Hippocampal formation (tissue), 2 donors: ENCODE measurements at regions not wholly inside any gene's neighbourhood (a gene's known extent, or its start where the extent isn't known, plus 50 kb on each side); places are given as distances from the start of the nearest gene placed in this dataset.

ENCODE experiments used
- DNase-seq, 2 donors: peaks; one replicate each; lab custom pipeline; 2025; lab: John Stamatoyannopoulos, UW

DNA sequence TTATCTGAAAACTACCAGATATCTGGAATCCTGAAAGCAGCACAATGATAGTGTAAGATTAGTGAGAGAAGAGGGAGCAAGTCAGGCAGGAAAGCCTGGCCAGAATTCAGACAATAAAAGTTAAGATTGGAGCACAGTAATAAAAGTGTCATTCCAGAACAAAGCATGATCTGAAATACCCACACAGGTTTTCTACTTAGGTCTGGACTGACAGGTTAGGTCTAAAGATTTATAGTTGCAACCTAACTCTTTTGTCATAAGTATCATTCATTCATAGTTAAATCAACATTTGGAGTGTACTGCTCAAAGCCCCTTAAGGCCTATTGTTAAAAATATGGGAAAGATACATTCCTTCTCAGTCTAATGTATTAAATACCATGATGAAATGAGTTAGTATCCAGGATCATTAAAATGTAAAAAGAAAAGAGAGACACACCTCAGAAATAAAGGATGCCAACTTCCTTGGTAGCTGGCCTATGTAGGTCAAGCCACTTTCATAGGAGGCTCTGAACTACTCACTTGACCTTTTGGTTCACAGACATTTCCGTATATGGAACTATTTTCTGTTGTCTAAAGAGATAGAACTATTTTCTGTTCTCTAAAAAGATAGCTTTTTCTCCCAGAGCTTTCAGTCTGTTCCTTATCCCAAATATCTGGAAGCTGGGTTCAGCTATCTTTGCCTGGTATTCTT lies 105.2 kb downstream of the FAS start:
- DNase-seq: no peak

DNA sequence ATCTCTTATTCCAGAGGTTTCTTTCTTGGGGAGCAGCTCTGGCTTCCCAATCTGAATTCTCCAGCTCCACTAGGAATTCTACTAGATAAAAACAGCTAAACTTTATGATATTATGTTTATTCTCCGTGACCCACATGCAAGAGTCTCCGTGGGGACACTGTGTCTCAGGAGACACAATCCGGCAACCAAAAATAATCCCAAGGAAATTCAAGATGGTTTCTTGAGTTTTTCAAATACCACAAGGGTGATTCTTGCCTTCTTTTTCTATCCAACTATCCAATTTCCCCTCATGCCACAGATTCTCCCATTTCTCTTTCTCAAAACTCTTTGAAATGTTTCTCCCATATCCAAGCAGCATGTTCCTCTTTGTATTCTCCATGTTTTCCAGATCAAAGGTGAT lies 103.1 kb downstream of the FAS start:
- no peak for DNase-seq

DNA sequence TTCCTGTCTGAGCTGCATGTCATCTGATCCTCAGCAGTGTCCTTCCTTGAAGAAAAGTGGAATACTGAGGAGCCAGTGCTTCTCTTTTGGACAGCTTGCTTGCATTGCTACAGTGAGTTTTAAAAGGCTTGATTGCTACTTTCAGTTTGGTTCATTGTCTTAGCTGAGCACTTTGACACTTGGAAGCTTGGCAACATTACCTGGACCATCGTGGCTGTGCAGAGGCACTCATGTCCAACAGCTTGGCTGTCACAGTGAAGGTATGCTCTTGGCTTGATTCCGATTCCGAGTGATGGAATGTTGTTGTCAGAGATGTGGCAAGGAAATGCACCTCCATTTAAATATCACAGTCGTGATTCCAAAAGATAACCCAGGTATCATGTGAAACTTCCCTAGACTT lies 102.4 kb downstream of the FAS start:
- no peak for DNase-seq

DNA sequence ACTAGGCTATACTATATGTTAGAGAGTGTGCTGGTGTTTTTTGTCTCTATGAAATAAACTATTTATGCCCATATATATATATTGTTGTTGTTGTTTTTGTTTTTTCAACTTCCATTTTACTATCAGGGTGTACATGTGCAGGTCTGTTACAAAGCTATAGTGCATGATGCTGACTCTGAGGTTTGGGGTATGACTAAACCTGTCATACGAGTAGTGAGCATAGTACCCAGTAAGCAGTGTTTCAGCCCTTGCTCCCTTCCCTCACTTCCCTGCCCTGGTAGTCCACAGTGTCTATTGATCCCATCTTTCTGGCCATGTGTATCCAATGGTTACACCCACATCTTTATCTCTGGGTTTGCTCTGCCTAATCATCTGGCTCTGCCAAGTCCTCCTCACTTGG lies 101.8 kb downstream of the FAS start:
- DNase-seq: no peak

DNA sequence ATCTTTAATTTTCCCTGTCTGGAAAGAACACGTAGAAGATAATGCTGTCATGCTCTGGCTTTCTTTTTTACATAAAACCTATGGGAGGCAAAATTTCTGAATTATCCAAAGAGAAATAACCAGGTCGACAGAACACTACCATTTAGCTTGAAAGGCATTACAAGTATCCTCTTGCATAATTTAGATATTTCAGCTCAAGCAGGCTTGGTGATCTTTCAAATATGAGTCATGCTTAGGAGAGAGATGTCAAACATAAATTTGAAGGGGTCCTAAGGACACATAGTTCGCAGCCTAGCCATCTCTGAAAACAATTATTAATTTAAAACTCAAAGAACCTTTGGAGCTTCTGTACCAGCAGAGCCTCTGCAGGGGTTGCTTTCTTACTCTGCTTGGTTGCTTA lies 100.9 kb downstream of the FAS start:
- DNase-seq: no peak

DNA sequence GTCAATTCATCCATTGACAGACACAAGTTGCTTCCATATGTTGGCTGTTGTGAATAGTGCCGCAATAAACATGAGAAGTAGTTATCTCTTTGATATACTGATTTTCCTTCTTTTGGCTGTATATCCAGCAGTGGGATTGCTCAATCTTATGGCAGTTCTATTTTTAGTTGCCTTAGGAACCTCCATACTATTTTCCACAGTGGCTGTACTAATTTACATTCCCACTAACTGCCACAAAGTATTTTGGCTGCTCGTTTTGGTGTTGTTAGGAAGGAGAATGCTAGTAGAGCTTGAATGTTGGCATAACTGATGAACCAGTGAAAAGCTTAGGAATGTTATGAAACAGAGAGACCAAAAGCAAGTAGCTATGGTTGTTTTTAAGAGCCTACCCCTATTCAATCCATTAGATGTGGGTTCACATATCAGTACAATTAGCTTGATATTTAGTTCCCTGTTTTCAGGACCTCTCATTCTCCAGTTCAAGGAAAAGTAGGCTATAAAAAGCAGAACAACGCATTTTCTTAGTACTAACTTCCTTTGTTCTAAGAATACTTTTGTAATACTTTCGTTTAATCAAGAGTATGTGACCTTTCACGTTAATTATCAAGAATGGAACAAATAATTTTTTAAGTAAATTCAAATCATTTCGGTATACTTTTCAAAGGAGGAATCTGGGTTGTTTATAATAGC lies 100.3 kb downstream of the FAS start:
- DNase-seq: no peak

DNA sequence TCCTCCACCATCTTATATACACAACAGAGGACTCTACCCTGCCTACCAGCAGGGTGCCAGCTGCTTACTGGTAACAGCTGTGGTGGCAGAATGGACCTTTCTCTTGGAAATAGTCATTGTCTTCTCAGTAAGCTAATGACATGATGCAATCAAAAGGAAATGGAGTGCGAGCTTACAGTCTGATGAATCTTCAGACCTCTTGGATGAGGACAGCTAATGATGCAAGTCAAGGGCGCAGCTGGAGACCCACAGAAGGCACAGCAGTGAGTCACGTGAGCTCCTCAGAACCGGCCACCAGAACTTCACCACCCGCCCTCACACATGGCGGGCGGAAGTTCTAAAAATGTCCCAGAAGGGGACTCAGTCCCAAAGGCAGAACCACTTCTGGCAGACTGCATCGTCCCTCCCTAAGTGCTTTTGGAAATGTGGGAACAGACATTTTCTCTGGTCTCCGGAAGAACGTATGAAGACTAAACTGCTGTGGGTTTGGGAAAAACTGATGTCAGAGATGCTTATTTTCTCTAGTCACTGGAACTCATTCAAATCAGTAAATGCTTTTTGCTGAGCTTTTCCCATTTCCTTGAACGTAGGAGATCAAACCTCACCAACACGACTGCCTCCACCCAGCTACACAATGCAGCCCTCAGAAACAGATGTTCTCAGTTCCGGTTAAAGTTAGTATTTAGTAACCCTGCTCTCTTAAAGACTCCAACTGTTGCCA lies 96.4 kb downstream of the FAS start:
- no peak for DNase-seq

DNA sequence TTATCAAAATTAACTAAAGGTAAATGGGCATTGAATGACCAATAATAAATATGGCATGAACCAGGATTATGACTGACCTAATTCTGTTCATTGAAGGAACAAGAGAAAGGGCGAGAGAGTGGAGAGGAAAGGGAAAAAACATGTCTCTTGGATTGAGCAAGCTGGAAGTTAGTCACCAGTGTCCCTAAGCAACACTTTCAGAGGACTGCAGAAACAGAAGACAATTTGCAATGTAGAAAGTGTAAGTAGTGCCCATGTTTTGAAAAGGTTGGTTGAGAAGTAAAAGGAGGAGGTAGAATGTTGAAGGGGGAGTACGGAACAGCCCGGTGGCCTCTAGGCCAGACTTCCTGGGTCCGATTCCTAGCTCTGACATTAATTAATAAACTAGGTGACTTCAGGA lies 94.6 kb downstream of the FAS start:
- DNase-seq: no peak

DNA sequence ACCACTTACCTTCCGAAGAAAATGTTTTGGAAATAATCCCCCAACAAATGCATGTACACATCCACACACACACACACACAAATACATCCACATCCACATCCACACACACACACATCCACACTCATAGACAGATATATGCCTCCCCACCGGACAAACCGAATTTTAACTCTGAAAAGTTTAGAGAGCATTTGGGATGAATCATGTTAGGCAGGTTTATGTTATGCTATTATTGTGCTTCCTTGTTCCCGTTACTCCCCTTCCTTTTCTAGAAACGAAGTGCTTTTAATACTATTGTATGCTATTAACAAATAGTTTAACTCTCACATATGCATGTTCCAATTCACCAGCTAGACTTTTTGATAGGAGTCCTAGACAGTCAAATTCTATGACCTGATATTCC lies 91.5 kb downstream of the FAS start:
- DNase-seq: no peak

DNA sequence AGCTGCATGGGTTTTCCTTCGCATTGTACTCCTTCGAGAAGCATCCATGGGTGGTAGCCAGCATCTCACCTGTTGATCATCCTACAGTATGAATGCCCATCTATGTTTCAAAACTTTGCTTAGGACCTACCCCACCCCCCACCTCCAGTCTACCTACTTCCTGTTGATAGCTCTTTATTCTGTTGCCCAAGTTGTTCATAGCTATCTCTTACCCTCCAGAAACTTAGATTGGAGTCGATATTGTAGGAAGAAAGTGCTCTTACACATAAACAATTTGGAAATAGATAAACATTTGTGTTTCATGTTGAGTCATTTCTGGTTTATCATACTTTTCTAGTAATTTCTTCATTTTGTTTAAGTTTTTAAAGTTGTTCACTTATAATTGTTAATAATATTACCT lies 90.1 kb downstream of the FAS start:
- no peak for DNase-seq

DNA sequence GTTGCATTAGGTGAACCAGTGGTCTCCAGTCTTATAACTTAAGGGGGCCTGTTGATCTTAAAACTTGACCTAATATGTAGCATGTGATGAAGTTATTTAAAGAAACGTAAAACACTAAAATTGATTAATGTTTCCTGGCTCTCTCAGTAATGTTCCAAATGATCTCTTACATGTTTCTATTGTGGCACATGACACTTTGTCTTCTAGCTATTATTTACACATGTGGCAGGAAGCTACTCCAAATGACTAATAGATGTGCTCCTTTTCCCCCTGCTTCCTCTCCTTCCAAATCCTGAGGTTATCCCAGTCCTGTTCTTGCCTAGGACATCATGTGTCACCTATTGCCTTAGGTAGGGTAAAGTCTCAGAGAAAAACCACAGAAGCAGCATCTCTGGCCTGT lies 89.4 kb downstream of the FAS start:
- DNase-seq: no peak

DNA sequence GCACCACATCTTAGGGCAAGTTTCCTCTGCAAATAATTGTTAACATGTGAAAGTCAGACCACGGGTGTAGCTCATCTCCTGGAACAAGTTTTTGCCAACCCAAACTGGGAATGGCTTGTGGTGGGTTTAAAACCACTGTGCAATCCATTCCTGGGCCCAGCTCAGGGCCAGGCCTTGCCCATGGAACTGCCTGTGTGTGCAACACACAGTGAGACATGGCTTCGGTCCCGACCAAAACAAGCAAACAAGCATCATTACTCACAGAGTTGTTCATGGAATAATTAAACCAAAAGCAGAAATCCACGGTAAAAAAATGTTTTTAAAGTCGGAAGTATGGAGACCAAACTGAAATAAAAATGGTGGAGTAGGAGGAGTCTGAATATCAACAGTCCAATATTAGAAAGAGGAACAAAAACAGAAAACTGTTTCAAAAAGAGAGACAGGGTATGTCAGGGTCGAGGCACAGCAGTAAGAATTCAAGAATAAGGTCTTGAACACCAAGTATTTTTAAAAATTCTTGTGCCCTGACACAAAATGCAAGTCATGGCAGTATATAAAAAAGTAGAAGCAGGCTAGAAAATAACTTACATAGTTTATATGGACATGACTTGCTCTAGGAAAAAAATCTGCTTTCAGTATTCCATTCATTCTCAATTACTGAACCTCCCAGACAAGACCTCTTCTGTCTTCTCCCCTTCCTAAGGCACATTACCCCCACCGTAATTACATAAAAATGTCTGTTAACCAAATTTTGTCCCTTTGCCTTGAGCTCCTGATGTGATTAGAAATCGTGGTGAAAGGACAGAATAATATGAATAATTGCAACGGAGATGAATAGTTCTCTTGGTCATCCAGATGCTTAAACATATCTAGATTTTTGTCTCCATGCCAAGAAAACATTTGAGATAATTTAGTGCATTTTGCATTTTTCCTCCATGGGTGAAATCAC lies 88.4 kb downstream of the FAS start:
- no peak for DNase-seq

DNA sequence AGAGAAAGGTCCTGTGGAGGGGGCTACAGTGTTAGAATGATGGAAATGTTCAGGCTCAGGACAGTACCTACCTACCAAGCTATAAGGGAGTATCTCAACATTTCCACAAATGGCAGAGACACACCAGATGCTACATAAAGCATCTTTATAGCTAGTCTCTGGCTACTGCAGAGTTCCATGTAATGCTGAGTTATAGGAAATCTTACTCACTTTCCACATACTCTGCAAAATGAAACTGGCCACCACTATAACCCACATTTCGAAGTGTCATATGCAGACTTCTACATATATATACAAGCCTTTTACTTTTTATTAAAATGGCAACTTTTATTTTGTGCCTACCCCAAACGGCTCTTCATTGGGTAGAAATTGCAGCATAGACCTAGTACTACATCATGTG lies 85.5 kb downstream of the FAS start:
- no peak for DNase-seq

DNA sequence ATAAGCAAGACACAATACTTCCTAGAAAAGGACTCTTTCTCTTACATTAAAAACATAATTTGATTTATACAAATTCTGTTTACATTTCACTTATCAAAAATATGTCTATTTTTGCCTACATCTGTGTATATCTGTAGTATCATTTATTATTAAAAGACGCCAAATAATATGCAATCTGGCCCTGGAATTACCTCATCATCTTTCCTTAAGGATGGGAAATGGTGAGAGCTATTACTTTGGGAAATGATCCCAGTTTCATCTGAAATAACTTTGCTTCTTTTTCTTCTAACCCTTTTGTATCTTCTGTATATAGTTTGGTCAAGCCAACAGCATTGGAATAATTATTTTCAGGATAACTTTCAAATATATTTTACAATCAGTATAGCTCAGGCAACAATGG lies 85.0 kb downstream of the FAS start:
- DNase-seq: no peak

DNA sequence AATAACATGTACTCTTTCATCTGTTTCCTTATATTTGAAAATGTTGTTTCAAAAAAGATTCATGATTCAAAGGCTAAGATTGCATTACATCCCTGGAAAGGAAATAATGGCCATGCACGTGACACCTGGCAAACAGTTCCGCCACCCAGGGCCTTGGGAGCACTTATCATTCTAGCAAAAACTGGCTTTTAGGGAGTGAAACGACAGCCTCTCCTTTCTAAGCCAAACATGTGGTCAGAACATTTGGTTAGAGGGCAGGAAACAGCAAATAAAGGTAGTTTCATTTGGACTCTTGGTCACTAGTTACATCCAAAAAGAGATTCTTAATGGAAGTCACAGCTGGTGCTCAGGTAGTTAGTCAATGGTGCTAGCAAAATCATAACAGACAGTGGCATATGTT lies 83.5 kb downstream of the FAS start:
- DNase-seq: no peak

DNA sequence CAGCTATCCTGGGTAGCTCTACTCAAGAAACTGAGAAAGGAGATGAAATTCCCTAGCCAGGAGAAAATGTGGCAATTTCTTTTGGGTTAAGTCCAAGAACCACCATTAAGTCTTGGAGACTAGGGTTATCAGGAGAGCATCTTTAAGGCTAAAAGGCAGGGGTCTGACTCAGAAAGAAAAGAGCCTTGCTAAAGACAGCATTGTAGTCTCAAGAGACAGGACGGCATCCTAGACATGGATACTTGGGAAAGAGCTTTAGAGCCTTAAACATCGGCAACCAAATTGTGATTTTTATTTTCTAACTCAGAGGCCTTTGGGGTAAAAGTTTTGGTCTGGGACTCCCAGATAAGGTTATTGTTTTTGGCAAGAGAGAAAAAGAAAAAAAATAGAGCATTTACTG lies 83.1 kb downstream of the FAS start:
- no peak for DNase-seq

DNA sequence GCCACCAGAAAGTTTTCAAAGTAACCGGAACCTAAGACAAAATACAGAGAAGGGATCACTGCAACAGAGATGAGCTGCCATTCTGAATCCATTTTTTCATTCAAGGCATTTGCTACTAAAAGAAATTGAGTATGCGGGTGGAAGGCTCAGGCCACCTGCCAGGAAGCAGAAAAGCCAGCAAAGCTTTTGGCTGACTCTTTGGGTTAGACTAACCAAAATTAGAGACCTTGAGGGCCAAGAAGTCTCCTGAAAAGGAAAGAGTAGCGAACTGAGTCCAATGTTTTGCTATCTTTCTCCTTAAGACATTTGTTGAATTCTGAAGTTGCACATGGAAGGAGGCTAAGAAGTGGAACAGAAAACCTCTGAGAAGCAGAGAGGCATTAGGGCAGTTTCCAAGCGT lies 79.0 kb downstream of the FAS start:
- no peak for DNase-seq
